Ovary (tissue), 7 donors: ENCODE measurements at regions not wholly inside any gene's neighbourhood (a gene's known extent, or its start where the extent isn't known, plus 50 kb on each side); places are given as distances from the start of the nearest gene placed in this dataset.

Experiments used
- DNase-seq, 5 donors: peaks; one replicate each; pipeline ENCODE4 v3.0.0-alpha.2; 2019 to 2020
- H3K27ac ChIP-seq, 2 donors: fragments of 200-600 bp; one replicate each; pipeline versions ENCODE4 v1.5.1 to v1.8.0; 2019 to 2022
- H3K27me3 ChIP-seq: fragments of 200-600 bp; one replicate; pipeline ENCODE4 v1.8.0; 2022
- H3K36me3 ChIP-seq: fragments of 200-600 bp; sonication (generic); one replicate; pipeline ENCODE4 v1.5.1; 2019
- H3K4me1 ChIP-seq: one replicate; pipeline ENCODE4 v1.8.1; 2013; ENCODE audit warnings: mild to moderate bottlenecking, moderate library complexity; ENCODE audit not compliant: insufficient read depth
- H3K4me3 ChIP-seq: fragments of 200-600 bp; sonication (generic); one replicate; pipeline ENCODE4 v1.5.1; 2017
- H3K9me3 ChIP-seq, 2 donors: fragments of 200-600 bp in 1 of 2; sonication (generic) in 1 of 2; one replicate each; pipeline versions ENCODE4 v1.5.1 to v1.8.1; 2013 to 2019; ENCODE audit warnings: mild to moderate bottlenecking in 1 of 2, moderate library complexity in 1 of 2
- CTCF ChIP-seq, 3 donors: fragments of 450-650 bp in 2 of 3; fragments of 200-600 bp in 1 of 3; IDR thresholded peaks; one replicate each; pipeline versions ENCODE4 v1.5.1 to v1.8.0; 2016 to 2022; ENCODE audit warnings: antibody characterized with exemption in 3 of 3, mild to moderate bottlenecking in 1 of 3
- EP300 ChIP-seq: sonication (generic); formaldehyde crosslinking; IDR thresholded peaks from one replicate; pipeline ENCODE4 v1.6.1; 2017; ENCODE audit warnings: antibody characterized with exemption
- POLR2A ChIP-seq: fragments of 450-650 bp; IDR thresholded peaks from one replicate; pipeline ENCODE4 v1.6.1; 2017; ENCODE audit warnings: antibody characterized with exemption, mild to moderate bottlenecking, moderate library complexity
- WGBS, 3 donors: extraction: QIAGEN DNeasy Blood & Tissue Kit in 1 of 3; methylation state at CpG; one replicate each; pipeline versions ENCODE4 v1.1.5 to v1.1.7; 2013 to 2017; 5-methylcytosine and 5-hydroxymethylcytosine counted together
- intact Hi-C, 4 donors: fragments of 100-400 bp; cut with DNase I; formaldehyde crosslinking; loops; one replicate each; pipeline versions ENCODE4 v1.11.0 to v1.15.1; 2022 to 2023
- donor health status: DM: no; HTN: no; CAD: no; lungs with moderate emphysema.
- donor health status: DM: no; HTN: no; CAD: no.
- donor health status: Bipolar disorder and iron deficiency.
- donor health status: DM: no; HTN: no; CAD: no.
- donor health status: DM: yes; HTN: yes; CAD: no.

GRCh38 chr5:88389338-88390095 is 120.9 kb upstream of the TMEM161B start:
- WGBS, 3 donors = 85 to 87% (median 87%) methylated on average over 4 of the region's 4 CpGs
- no peaks in the 10 kb centered on the region for H3K36me3 ChIP-seq

GRCh38 chr5:88388476-88389337 is 120.1 kb upstream of the TMEM161B start:
- no peaks in the 10 kb centered on the region for H3K4me1 ChIP-seq
- no peak overlapping the region for H3K4me3 ChIP-seq
- H3K27me3 ChIP-seq = no peaks in the 10 kb centered on the region
- H3K36me3 ChIP-seq = no peaks in the 10 kb centered on the region
- WGBS, 3 donors = 59 to 64% (median 61%) methylated on average over 7 of the region's 7 CpGs
- intact Hi-C loops = no loop called here
- H3K27ac ChIP-seq = no peak overlapping the region
- TF ChIP-seq EP300 (no peak), POLR2A (no peak), CTCF (IDR thresholded peaks at IDR 0.05) (no peak)
- no peak for DNase-seq
- no peaks in the 10 kb centered on the region for H3K9me3 ChIP-seq

More at GRCh38 chr5:88389338-88390095, 120.9 kb upstream of the TMEM161B start:
- intact Hi-C loops = no loop called here
- TF ChIP-seq CTCF (IDR thresholded peaks at IDR 0.05) = no peak
- TF ChIP-seq POLR2A = no peak
- TF ChIP-seq EP300 = no peak
- Histone ChIP-seq H3K9me3 (no peaks in the 10 kb centered on the region), H3K27me3 (no peaks in the 10 kb centered on the region), H3K27ac (no peak overlapping the region), H3K4me3 (no peak overlapping the region), H3K4me1 (no peaks in the 10 kb centered on the region)
- DNase-seq = no peak

GRCh38 chr5:88384886-88385285 is 116.2 kb upstream of the TMEM161B start:
- Histone ChIP-seq H3K9me3 (no peaks in the 10 kb centered on the region), H3K4me3 (no peak overlapping the region), H3K4me1 (no peaks in the 10 kb centered on the region), H3K27ac (no peak overlapping the region), H3K27me3 (no peaks in the 10 kb centered on the region), H3K36me3 (no peaks in the 10 kb centered on the region)
- DNase-seq = no peak
- intact Hi-C loops = no loop called here
- TF ChIP-seq EP300 = no peak
- TF ChIP-seq POLR2A = no peak
- TF ChIP-seq CTCF (IDR thresholded peaks at IDR 0.05) = no peak
- 66 to 69% (median 66%) methylated on average over 4 of the region's 4 CpGs for WGBS, 3 donors

DNA sequence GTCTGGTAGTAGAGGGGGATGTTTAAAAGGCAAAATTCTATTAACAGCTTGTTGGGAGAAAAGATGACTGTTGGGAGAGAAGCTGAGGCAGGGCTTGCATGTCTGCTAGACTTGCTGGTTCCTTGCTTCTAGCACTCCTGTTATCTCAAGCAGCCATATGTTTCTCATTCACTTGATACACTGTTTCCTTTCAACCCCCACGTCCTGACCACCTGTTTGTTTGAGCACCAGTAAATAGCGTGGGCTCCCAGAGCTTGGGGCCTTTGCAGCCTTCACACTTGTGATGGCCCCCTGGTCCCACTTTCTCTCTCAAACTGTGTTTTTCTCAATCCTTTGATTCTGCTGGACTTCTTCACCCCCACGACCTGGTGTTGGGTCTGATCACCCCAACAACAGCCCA is 111.7 kb upstream of the TMEM161B start:
- Histone ChIP-seq H3K27me3 (no peaks in the 10 kb centered on the region), H3K4me3 (no peak overlapping the region), H3K9me3 (no peaks in the 10 kb centered on the region), H3K27ac (no peak overlapping the region), H3K4me1 (no peaks in the 10 kb centered on the region), H3K36me3 (no peaks in the 10 kb centered on the region)
- TF ChIP-seq EP300 (no peak), CTCF (IDR thresholded peaks at IDR 0.05) (no peak), POLR2A (no peak)
- intact Hi-C loops = no loop called here
- DNase-seq = no peak
- WGBS, 3 donors = 29 to 40% (median 39%) methylated on average over 3 of the region's 3 CpGs
